ENCODE measurements at regions not wholly inside any gene's neighbourhood (a gene's known extent, or its start where the extent isn't known, plus 50 kb on each side); places are given as distances from the start of the nearest gene placed in this dataset.

DNA sequence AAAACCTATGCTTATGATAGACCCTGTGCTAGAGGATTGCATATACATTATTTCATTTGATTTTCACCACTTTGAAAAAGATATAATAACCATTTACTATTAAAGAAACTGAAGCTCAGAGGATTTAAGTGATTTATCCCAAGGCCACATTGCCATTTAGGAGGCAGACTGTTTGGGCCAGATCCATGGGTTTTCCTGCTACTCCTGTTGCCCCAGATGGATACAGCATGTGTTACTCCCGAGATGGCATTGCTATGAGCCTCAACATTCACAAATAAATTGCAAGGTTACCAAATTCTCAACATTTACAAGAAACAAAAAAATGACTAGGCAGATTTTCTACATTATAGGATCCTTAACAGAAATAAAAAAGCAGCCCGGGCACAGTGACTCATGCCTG is 322.1 kb upstream of the SOX9 start:
- Histone ChIP-seq H3K4me1 (peaks cover 0 to 7% (median 0%) of the 10 kb centered on the region in 4 donors), H3K27me3 (no peaks in the 10 kb centered on the region), H3K4me3 (no peak overlapping the region), H3K9me3 (no peaks in the 10 kb centered on the region), H3K27ac (no peak overlapping the region), H3K36me3 (no peaks in the 10 kb centered on the region)
- TF ChIP-seq POLR2A (IDR thresholded peaks at IDR 0.05) (no peak), POLR2AphosphoS5 (IDR thresholded peaks at IDR 0.05) (no peak), EP300 (IDR thresholded peaks at IDR 0.05) (no peak)
- TF ChIP-seq, protein P1, sequence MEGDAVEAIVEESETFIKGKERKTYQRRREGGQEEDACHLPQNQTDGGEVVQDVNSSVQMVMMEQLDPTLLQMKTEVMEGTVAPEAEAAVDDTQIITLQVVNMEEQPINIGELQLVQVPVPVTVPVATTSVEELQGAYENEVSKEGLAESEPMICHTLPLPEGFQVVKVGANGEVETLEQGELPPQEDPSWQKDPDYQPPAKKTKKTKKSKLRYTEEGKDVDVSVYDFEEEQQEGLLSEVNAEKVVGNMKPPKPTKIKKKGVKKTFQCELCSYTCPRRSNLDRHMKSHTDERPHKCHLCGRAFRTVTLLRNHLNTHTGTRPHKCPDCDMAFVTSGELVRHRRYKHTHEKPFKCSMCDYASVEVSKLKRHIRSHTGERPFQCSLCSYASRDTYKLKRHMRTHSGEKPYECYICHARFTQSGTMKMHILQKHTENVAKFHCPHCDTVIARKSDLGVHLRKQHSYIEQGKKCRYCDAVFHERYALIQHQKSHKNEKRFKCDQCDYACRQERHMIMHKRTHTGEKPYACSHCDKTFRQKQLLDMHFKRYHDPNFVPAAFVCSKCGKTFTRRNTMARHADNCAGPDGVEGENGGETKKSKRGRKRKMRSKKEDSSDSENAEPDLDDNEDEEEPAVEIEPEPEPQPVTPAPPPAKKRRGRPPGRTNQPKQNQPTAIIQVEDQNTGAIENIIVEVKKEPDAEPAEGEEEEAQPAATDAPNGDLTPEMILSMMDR (IDR thresholded peaks at IDR 0.05), result no peak
- WGBS, 5 donors, result 78 to 90% (median 85%) methylated on average over 2 of the region's 2 CpGs
- DNase-seq, result no peak
- intact Hi-C loops (cut with DNase I; ENCODE audit: low total_unique reads), result no loop called here

DNA sequence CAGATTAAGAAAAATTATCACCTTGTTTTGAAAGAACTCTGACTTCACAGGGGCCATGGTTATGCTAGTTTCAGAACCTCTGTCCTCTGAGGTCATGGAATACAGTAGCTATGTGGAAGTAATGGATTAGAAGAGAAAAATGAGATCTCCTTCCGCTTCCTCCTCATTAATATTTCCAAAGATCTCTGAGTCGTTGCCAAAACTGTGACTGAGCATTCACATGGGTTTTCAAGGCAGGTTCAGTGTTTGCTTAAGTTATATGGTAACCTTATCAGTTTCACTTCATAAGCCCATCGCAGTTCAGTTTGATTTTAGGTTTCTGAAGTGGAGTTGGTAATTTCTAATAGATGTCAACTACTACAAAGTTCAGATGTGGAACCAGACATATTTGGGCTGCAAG is 321.2 kb upstream of the SOX9 start:
- DNase-seq, result no peak
- H3K36me3 ChIP-seq, result no peaks in the 10 kb centered on the region
- no peaks in the 10 kb centered on the region for H3K9me3 ChIP-seq
- no peak for TF ChIP-seq POLR2AphosphoS5 (IDR thresholded peaks at IDR 0.05)
- TF ChIP-seq, protein P1 (IDR thresholded peaks at IDR 0.05), result no peak
- no peak overlapping the region for H3K4me3 ChIP-seq
- no peak overlapping the region for H3K27ac ChIP-seq
- H3K27me3 ChIP-seq, result no peaks in the 10 kb centered on the region
- H3K4me1 ChIP-seq, result peaks cover 0 to 7% (median 0%) of the 10 kb centered on the region in 4 donors
- WGBS, 5 donors, result 27 to 50% (median 39%) methylated on average over 3 of the region's 3 CpGs
- intact Hi-C loops (cut with DNase I; ENCODE audit: low total_unique reads), result no loop called here

DNA sequence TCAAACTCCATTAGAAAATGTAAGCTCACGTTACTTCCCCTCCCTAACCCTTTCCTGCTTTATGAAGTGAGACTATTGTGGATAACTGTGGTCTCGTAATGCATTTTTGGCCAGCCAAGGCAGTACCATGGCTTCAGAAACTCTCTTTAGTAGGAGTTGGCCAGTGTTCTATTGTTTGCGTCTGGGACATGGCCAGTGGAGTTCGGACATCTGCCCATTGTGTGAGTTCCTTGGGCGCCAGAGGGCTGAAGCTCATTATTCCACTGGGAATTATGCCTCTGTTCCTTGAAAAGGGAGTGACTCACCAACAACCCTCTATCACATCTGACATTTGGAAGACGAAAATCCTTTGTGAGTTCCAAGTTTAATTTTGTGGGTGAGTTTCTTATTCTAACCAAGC is 319.5 kb upstream of the SOX9 start:
- no peaks in the 10 kb centered on the region for H3K27me3 ChIP-seq
- peaks cover 0 to 7% (median 0%) of the 10 kb centered on the region in 4 donors for H3K4me1 ChIP-seq
- no peak overlapping the region for H3K27ac ChIP-seq
- TF ChIP-seq POLR2AphosphoS5 (IDR thresholded peaks at IDR 0.05) (no peak), POLR2A (IDR thresholded peaks at IDR 0.05) (no peak), EP300 (IDR thresholded peaks at IDR 0.05) (no peak)
- TF ChIP-seq, protein P1 (IDR thresholded peaks at IDR 0.05), result no peak
- DNase-seq, result no peak
- no peaks in the 10 kb centered on the region for H3K36me3 ChIP-seq
- intact Hi-C loops (cut with DNase I; ENCODE audit: low total_unique reads), result no loop called here
- WGBS, 5 donors, result 64 to 77% (median 69%) methylated on average over 6 of the region's 6 CpGs
- H3K4me3 ChIP-seq, result no peak overlapping the region
- no peaks in the 10 kb centered on the region for H3K9me3 ChIP-seq

DNA sequence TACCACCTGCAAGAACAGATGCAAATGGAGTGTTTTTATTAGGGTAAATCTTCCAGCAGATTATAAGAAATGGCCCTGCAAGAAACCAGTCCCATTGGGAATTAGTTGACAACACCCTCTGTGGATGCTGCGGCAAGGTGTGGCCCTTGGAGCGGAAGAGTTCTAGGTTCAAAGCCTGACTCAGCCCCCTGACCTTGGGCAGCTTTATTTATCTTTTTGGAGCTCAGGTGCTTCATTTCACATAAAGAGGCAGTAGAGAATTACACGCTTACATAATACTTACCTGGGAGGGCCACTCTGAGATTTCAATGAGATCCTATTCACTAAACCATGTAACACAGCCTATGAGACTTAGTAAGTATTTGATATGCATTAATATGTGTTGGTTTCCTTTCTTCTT is 318.2 kb upstream of the SOX9 start:
- H3K4me3 ChIP-seq, result no peak overlapping the region
- H3K4me1 ChIP-seq, result peaks cover 0 to 7% (median 0%) of the 10 kb centered on the region in 4 donors
- TF ChIP-seq POLR2AphosphoS5 (IDR thresholded peaks at IDR 0.05) (no peak), POLR2A (IDR thresholded peaks at IDR 0.05) (no peak), EP300 (IDR thresholded peaks at IDR 0.05) (no peak)
- TF ChIP-seq, protein P1 (IDR thresholded peaks at IDR 0.05), result no peak
- H3K9me3 ChIP-seq, result no peaks in the 10 kb centered on the region
- 94 to 99% (median 97%) methylated on average over 3 of the region's 3 CpGs for WGBS, 5 donors
- H3K27ac ChIP-seq, result no peak overlapping the region
- no peaks in the 10 kb centered on the region for H3K27me3 ChIP-seq
- intact Hi-C loops (cut with DNase I; ENCODE audit: low total_unique reads), result no loop called here
- no peak for DNase-seq
- no peaks in the 10 kb centered on the region for H3K36me3 ChIP-seq

All from stomach (tissue), 8 donors.